SK-N-SH (cell line): ENCODE measurements at regions not wholly inside any gene's neighbourhood (a gene's known extent, or its start where the extent isn't known, plus 50 kb on each side); places are given as distances from the start of the nearest gene placed in this dataset.

ENCODE experiments used
- CTCF ChIP-seq: fragments of 200-600 bp; sonication (generic); IDR thresholded peaks from 2 replicates; pipeline ENCODE4 v1.6.1; 2017; ENCODE audit warnings: antibody characterized with exemption, mild to moderate bottlenecking, moderate library complexity
- ELF1 ChIP-seq: IDR thresholded peaks from 2 replicates; pipeline ENCODE4 v1.4.0; 2012
- EP300 ChIP-seq, 2 experiments: IDR thresholded peaks; 2 replicates each; pipeline versions ENCODE4 v1.4.0 to v1.6.1; 2012; ENCODE audit warnings: borderline replicate concordance in 1 of 2, low read depth in 1 of 2, low read length in 1 of 2
- FOXJ3 ChIP-seq: sonication (generic); formaldehyde crosslinking; IDR thresholded peaks from 2 replicates; pipeline ENCODE4 v1.5.1; 2020; ENCODE audit warnings: mild to moderate bottlenecking, missing genetic modification reagents
- FOXM1 ChIP-seq: IDR thresholded peaks from 2 replicates; pipeline ENCODE4 v1.4.0; 2012; ENCODE audit warnings: low read depth, mild to moderate bottlenecking
- GABPA ChIP-seq: IDR thresholded peaks from 2 replicates; pipeline ENCODE4 v1.4.0; 2012; ENCODE audit warnings: low read depth, mild to moderate bottlenecking
- RAD21 ChIP-seq: IDR thresholded peaks from 2 replicates; pipeline ENCODE4 v1.6.1; 2012; ENCODE audit warnings: mild to moderate bottlenecking, low read length
- RCOR1 ChIP-seq: fragments of 150-350 bp; IDR thresholded peaks from 2 replicates; pipeline ENCODE4 v1.6.1; 2017; ENCODE audit warnings: antibody characterized with exemption, low read length
- REST ChIP-seq: IDR thresholded peaks from 2 replicates; pipeline ENCODE4 v1.6.1; 2012; ENCODE audit warnings: mild to moderate bottlenecking, low read depth, low read length, moderate library complexity
- RFX5 ChIP-seq: IDR thresholded peaks from 2 replicates; pipeline ENCODE4 v1.6.1; 2012; ENCODE audit warnings: mild to moderate bottlenecking, improper control_type of control experiment, low read length
- TAF1 ChIP-seq: IDR thresholded peaks from 2 replicates; pipeline ENCODE4 v1.6.1; 2012; ENCODE audit warnings: low read depth, mild to moderate bottlenecking, low read length, moderate library complexity, borderline replicate concordance
- USF2 ChIP-seq: fragments of 150-350 bp; IDR thresholded peaks from 2 replicates; pipeline ENCODE4 v1.6.1; 2017; ENCODE audit warnings: antibody characterized with exemption, low read length, low read depth, borderline replicate concordance
- YY1 ChIP-seq: IDR thresholded peaks from 2 replicates; pipeline ENCODE4 v1.4.0; 2012; ENCODE audit warnings: low read depth, mild to moderate bottlenecking
- ZBTB33 ChIP-seq: IDR thresholded peaks from 2 replicates; pipeline ENCODE4 v1.4.0; 2012; ENCODE audit warnings: low read depth, borderline replicate concordance

- TF ChIP-seq RFX5 (no peak), CTCF (no peak), RCOR1 (no peak), FOXM1 (no peak), USF2 (no peak), TAF1 (no peak), ELF1 (no peak), ZBTB33 (no peak), EP300 (IDR thresholded peaks at IDR 0.05; ENCODE audit: borderline replicate concordance in 1 of 2, low read depth in 1 of 2, low read length in 1 of 2) (no peak), RAD21 (no peak), FOXJ3 (CRISPR knock-in tag) (no peak), YY1 (no peak), REST (no peak), GABPA (no peak)
These were observed 264.4 kb upstream of the OR4E1 start for GRCh38 chr14:21937996-21938395.
